ENCODE measurements at regions not wholly inside any gene's neighbourhood (a gene's known extent, or its start where the extent isn't known, plus 50 kb on each side); places are given as distances from the start of the nearest gene placed in this dataset.

DNA sequence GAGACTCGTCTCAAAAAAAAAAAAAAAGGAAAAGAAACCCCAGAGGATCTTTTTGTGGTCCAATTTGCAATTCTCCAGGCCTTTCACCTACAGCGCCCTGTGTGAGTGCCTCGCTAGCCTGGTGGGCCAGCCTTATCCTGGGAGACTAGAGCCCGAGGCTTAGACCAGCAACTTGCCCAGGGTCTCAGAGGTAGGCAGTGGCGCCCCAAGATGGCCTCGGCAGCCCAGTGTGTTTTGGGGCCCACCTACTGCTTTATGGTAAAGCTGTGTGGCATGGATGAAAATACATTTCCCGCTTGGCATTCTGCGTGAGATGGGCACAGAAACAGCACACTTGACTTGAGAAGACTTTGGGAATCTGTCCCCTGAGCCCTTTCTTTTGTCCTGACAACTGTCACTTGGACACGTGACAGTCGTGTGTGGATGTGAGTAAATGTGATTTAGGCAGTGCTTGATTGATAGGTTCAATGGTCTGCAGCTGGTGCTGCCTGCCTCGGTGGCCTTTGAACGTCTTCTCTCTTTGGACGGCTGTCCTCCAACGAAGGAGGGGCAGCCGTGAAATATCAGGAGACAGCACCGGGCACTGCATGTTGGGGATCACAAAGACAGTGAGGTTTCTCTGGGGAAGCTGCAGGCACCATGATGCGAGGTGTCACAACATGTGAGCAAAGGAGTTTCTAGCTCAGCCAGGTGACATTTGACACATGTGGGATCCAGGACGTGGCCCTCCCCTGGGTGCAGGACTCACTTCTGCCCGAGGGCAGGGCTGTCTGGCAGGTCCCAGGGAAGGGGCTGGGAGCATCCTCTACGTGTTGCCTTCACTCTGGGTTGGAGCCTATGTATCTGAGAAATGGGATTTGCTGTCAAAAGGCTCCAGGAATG, 209.5 kb upstream of the TWIST2 start:
- TF ChIP-seq EZH2 (IDR thresholded peaks at IDR 0.05; ENCODE audit: low read length, missing control alignments) (no peak), CTCF (conservative IDR thresholded peaks at IDR 0.05 in 1 of 2, IDR thresholded peaks at IDR 0.05 in 1 of 2; ENCODE audit: low read depth in 1 of 2, low read length in 2 of 2) (no peak)

Measured in fibroblast of lung (primary cell).